GM19193 (cell line): ENCODE measurements at regions not wholly inside any gene's neighbourhood (a gene's known extent, or its start where the extent isn't known, plus 50 kb on each side); places are given as distances from the start of the nearest gene placed in this dataset.

Experiments used
- POLR2A ChIP-seq: IDR thresholded peaks from 4 replicates; pipeline ENCODE4 v1.6.1; 2011; ENCODE audit not compliant: insufficient read depth, insufficient read length; ENCODE audit errors: extremely low read depth

DNA sequence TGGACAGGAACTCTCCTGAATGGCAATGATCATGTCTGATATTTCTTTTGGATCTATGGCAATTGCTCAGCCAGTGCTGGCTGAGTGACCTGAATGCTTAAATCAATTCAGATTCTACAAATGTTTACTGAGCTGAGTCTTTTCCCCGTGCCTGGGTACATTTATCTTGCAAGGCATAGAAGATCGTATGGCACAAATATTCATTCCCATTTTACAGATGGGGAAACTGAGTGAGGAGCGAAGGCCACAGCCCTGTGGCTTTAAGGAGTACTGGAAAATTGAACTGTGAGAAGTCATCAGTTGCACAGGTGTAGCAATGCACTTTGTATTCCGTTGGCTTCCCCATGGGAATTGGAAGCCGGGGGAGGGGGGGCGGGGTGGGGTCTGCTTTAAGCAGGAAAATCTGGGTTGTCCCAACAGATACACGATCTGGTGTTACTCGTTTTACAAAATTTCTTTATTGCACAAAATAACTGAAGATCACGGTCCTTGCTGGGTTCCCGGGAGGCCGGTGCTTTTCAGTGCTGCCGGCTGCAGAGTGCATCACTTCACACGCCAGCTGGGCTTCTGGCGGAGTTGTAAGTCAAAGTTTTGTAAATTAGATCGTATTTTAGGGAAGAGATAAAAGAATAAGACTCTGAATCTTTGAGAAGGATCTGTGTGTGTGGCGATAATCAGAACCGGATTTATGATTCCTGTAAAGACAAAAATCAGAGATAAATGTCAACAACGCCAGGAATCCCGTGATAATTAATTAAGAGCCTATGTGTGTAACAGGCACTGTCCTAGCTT lies 75.0 kb upstream of the MAP1LC3B2 start:
- no peak for TF ChIP-seq POLR2A

DNA sequence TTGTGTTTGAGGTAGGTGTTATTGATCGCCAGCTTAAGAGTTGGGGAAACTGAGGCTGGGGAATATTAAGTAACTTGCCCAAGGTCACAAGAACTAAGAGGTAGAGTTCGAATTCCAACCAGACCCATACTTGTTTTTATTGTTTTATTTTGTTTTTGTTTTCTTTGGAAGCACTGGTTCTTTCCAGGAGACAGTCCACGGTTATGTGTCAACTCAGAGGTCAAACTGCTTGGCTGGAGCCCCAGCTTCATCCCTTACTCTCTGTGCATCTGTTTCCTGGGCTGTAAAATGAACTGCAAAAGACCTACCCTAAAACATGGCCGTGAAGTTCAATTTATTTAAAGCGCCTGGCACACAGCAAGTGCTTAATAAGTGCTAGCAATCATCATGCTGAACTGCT lies 74.4 kb upstream of the MAP1LC3B2 start:
- no peak for TF ChIP-seq POLR2A

DNA sequence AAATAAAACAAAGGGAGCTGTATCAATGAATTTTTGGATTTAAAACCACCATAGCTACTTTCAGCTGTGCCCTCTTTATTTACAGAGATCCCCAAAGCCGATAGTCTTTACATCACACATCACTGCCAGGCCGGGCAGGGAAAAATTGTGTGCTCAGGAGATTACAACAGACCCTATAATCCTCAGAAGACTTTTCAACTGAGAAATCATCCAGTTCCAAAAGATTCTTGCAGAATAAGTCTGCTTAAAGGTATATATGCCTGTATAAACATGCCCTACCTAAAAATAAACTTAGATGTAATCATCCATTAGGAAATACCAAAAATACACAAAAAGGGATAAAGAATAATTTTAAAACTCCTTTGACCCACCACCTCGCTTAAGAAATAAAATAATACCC lies 70.1 kb upstream of the MAP1LC3B2 start:
- no peak for TF ChIP-seq POLR2A

- no peak for TF ChIP-seq POLR2A
Measured at GRCh38 chr12:116490471-116490870, 68.7 kb upstream of the MAP1LC3B2 start.

DNA sequence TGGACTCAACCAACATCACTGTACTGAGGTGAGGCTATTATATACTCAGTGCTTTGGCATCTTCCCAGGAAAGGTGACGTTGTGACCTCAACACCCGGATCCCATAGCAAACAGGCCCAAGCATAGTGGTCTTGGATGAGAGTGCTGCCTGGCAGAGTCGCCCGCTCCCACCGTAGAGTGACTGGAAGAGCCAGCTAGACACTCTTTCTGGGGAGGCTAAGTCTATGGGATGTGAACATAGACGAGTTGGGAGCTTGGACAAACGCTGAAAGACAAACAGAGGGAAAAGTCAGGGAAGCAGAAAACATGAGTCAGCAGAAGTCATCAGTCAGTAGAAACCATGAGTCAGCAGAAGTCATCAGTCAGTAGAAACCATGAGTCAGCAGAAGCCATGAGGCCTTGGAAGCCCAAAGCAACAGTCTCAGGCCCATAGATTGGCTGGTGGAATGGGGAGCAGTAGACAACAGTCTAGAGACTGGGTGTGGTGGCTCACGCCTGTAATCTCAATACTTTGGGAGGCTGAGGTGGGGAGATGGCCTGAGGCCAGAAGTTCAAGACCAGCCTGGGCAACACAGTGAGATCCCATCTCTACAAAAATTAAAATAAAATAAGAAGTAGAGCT lies 66.4 kb upstream of the MAP1LC3B2 start:
- no peak for TF ChIP-seq POLR2A

DNA sequence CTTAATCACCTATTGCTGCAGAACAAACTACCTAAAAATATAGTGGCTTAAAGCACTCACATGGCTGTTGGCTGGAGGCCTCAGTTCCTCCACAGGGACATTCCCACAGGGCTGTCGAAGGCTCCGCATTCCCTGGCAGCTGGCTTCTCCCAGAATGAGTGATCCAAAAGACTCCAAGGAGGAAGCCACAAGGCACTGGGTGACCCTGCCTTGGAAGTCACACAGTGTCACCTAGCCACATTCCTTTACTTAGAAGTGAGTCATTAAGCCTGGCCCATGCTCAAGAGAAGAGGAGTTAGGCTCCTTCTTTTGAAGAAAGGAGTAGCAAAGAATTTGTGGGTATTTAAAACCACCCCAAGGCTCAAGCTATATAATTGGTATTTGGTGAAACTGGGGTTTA lies 63.9 kb upstream of the MAP1LC3B2 start:
- no peak for TF ChIP-seq POLR2A

DNA sequence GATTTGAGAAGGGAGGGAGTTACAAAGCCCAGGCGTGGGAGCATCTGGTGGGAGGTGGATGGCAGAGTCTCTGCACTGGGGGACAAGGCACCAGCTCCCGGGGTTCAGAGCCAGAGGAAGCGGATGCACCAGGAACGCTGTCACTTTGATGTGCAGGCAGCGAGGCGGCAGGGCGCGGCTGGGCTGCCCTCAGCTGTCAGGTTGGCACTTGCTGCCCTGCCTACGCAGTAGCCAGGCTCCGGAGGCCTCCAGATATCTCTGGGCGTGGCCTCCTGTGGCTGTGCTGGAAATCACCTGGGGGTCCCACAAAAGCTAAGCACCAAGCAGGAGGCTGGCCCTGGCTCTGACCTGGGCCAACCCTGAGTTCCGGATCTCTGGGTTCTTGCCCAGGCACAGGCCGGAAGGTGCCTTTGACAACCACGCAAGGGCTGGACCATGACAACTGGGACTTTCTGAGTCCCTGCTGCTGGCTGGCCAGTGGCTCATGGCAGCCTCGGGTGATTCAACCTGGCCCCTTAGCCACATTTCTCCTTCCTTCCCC lies 62.1 kb upstream of the MAP1LC3B2 start:
- TF ChIP-seq POLR2A: no peak

- no peak for TF ChIP-seq POLR2A
Measured at GRCh38 chr12:116498471-116498870, 60.7 kb upstream of the MAP1LC3B2 start.

DNA sequence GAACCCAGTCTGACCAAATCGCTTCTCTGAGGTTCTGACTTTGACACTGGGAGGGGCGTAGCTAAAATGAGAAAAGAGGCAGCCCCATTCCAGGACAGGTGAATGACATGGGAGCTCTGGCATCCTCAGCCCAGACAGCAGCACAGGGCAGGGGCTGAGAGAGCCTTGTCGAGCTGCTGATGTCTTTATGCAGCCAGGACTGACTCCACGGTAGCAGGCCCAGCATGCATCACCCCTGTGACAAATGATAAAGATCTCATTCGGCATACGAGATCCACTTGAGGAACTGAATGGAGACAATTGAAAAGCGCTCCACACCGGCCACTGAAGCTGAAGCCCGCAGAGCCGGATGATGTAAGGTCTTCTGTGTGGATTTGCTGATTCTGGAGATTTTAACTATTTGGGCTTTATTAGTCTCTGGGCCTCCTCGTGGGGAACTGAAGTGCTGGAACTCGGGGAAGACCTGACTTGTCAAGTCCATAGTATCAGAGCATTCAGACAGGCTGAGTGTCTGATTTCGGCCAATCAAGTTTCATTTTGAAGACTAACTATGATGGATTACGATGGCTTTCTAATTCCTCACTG lies 56.9 kb upstream of the MAP1LC3B2 start:
- no peak for TF ChIP-seq POLR2A

DNA sequence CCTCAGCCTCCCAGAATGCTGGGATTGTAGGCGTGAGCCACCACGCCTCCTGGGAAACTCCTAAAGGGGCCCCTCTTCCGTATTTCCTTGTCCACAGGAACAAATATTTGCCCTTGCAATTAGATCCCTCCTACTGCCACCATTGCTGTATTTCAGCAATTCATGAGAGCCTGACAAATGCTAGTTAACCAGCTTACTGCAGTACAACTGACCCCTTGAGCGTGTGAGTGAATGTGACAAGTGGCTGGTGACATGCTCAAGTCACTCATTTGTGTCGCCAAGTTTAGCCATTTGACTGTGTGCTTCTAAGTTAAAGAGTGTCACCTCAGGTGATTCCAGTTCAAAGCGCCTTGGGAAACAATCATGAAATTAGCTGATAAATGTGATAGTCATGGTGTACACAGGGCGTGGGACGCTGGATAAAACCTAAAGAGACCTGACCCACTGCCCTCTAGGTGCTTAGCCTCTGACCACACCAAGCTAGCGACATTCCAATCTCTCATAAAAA lies 56.1 kb upstream of the MAP1LC3B2 start:
- no peak for TF ChIP-seq POLR2A

- TF ChIP-seq POLR2A: no peak
Measured at GRCh38 chr12:116504438-116504837, 54.7 kb upstream of the MAP1LC3B2 start.

DNA sequence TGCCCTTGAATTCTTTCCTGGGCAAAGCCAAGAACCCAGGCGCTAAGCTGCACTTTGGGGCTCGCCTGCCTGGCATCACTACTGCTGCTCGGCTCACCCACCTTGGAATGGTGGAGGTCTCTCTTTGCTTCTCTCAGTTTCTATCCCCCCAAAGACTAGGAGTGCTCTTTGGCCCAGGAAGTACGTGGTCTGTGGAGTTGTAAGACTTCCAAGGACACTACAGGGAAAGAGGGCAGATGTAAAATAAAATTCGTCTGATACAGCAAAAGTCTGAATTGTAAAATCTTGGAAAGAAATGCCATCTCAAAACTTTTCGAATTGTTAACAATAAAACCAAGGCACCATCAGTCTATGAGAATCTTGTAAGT lies 52.5 kb upstream of the MAP1LC3B2 start:
- TF ChIP-seq POLR2A: no peak

DNA sequence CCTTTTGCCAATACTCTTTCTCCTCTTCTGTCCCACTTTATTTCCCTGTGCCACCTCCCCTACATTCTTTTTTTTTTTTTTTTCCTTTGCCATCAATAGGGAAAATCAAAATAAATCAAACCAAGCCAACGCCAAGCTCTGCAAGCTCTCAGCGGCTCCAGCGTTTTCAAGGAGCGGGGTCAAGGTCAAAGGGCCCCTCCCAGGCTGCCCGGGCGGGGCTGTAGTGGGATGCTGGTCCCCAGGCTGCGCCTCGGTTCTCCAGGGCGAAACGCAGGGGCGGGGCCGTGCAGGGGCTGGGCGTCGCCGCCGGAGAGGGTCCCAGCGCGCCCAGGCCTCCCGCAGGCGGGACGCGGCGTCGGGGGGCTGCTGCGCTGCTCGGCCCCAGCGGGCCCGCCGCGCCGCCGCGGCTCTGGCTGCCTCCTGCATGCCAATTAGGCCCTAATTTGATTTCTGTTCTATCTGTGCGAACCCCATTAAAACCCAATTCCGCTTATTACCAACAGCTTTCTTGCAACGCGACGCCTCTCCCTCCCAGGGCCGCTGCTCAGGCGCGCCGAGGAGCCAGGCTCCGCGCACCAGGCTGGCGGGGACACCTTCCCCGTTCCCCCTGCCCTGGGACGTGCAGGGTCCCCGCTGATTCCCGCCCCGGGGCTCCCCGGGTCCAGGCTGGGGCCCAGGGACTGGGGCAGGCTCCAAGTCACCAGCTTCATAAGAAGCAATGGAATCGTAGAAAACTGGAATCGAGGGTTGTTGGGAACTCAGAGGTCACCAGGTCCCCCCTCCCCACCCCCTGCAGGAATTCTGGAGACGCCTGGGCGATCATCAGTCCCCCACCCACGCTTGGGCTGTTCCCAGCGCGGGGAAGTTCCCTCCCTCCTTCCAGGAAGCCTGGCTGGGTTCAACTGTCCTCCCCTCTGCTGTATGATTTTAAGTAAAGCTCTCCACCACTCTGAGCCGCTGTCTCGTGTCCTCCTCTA lies 50.7 kb upstream of the MAP1LC3B2 start:
- TF ChIP-seq POLR2A: no peak
